ENCODE measurements at regions not wholly inside any gene's neighbourhood (a gene's known extent, or its start where the extent isn't known, plus 50 kb on each side); places are given as distances from the start of the nearest gene placed in this dataset.
A peak's percentile ranks its signal among the peaks of the same experiment; 100 is the strongest.

DNA sequence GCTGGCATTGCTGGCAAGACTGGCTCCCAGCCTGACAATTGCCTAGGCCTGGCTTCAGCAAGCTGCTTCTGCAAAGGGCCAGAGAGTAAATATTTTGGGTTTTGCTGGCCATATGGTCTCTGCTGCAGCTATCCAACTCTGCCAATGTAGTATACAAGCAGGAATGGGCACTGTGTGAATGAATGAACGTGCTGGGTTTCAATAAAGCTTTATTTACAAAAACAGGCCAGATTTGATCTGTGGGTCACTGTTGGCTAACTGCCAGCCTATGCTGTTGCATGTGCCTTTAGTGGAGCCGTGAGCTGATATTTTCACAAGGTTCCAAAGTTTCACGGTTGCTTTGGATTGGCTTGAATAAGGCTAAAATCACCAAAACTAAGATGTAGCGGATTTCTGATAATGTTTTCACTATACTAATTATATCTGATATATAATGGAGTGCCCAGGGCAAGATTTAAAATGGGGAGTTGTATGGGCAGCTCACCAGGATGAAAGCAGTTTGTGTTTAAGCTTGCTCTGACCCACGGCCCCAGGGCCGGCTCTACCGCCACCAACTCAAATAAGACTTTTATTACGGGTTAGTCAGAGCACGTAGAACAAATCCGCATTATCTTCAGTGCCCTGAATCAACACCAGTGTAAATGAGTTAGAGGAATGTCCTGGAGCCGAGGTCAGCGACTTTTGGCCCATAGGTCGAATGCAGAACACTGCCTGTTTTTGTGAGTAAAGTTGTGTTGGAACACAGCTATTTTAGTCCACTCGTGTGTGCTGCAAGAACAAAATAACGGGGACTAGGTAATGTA, 98.6 kb upstream of the DAP start:
- Histone ChIP-seq H3K4me3 (ENCODE audit: low read length) (no peak overlapping the region), H3K4me2 (ENCODE audit: low read length) (no peak overlapping the region), H3K27ac (ENCODE audit: low read length) (no peak overlapping the region), H3K79me2 (ENCODE audit: low read length) (no peaks in the 10 kb centered on the region), H3K9me3 (ENCODE audit: insufficient read depth, low read length) (no peaks in the 10 kb centered on the region), H4K20me1 (ENCODE audit: insufficient read depth, low read length) (no peaks in the 10 kb centered on the region), H3K36me3 (replicated peaks; ENCODE audit: low read depth, low read length) (no peaks in the 10 kb centered on the region), H3K4me1 (ENCODE audit: low read length) (no peaks in the 10 kb centered on the region), H3K9ac (ENCODE audit: low read length) (no peak overlapping the region), H3K27me3 (ENCODE audit: low read depth, low read length) (peaks cover 8% of the 10 kb centered on the region; the same call in 1 of the 2 replicates), H2AFZ (ENCODE audit: low read depth, low read length) (no peak overlapping the region)
- no peak for TF ChIP-seq EZH2phosphoT487 (IDR thresholded peaks at IDR 0.05; ENCODE audit: low read depth)
- TF ChIP-seq, protein P1, sequence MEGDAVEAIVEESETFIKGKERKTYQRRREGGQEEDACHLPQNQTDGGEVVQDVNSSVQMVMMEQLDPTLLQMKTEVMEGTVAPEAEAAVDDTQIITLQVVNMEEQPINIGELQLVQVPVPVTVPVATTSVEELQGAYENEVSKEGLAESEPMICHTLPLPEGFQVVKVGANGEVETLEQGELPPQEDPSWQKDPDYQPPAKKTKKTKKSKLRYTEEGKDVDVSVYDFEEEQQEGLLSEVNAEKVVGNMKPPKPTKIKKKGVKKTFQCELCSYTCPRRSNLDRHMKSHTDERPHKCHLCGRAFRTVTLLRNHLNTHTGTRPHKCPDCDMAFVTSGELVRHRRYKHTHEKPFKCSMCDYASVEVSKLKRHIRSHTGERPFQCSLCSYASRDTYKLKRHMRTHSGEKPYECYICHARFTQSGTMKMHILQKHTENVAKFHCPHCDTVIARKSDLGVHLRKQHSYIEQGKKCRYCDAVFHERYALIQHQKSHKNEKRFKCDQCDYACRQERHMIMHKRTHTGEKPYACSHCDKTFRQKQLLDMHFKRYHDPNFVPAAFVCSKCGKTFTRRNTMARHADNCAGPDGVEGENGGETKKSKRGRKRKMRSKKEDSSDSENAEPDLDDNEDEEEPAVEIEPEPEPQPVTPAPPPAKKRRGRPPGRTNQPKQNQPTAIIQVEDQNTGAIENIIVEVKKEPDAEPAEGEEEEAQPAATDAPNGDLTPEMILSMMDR (IDR thresholded peaks at IDR 0.05; ENCODE audit: low read depth, low read length) = no peak

DNA sequence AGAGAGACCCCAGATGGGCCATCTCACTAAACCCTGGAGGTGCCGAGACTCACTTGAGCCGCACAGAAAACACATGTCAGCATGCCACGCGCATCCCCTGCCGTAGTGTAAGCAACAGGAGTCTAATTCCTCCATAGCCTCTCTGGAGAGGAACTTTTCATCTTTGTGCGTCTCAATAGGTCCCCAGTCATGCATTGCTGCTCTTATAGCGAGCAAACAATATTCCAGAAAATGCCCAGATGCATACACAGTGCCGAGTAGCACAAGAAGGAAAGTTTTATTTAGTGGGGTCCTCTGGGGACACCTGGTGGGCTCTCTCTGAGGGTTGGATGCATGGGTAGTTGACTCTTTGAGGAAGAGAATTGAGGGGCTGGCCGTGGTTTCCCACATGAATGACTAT, 97.9 kb upstream of the DAP start:
- Histone ChIP-seq H3K4me3 (ENCODE audit: low read length) (no peak overlapping the region), H2AFZ (ENCODE audit: low read depth, low read length) (no peak overlapping the region), H3K27ac (ENCODE audit: low read length) (no peak overlapping the region), H4K20me1 (ENCODE audit: insufficient read depth, low read length) (no peaks in the 10 kb centered on the region), H3K79me2 (ENCODE audit: low read length) (no peaks in the 10 kb centered on the region), H3K27me3 (ENCODE audit: low read depth, low read length) (peaks cover 8% of the 10 kb centered on the region; the same call in 1 of the 2 replicates), H3K4me1 (ENCODE audit: low read length) (no peaks in the 10 kb centered on the region), H3K9me3 (ENCODE audit: insufficient read depth, low read length) (no peaks in the 10 kb centered on the region), H3K36me3 (replicated peaks; ENCODE audit: low read depth, low read length) (no peaks in the 10 kb centered on the region), H3K4me2 (ENCODE audit: low read length) (no peak overlapping the region), H3K9ac (ENCODE audit: low read length) (no peak overlapping the region)
- no peak for TF ChIP-seq EZH2phosphoT487 (IDR thresholded peaks at IDR 0.05; ENCODE audit: low read depth)
- TF ChIP-seq, protein P1 (IDR thresholded peaks at IDR 0.05; ENCODE audit: low read depth, low read length) = no peak

DNA sequence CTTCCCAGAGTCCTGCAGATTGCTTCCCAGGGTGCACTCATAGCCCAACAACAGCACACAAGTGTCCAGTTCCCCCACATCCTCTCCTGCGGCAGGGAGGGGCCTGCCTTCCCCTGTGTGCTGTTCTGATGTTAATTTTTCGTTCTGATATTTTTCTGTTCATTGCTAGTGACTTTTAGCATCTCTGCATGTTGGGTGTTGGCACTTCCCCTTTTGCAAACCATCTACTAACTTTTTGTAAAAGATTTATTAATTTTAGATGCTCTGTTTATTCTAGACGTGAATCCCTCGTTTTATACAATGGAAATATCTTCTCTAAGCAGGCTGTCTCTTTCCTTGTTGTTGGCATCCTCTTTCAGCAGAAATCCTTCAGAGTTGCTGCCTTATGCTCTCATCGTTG, 97.3 kb upstream of the DAP start:
- H3K27me3 ChIP-seq (ENCODE audit: low read depth, low read length) = peaks cover 8% of the 10 kb centered on the region; the same call in 1 of the 2 replicates
- H3K4me2 ChIP-seq (ENCODE audit: low read length) = no peak overlapping the region

DNA sequence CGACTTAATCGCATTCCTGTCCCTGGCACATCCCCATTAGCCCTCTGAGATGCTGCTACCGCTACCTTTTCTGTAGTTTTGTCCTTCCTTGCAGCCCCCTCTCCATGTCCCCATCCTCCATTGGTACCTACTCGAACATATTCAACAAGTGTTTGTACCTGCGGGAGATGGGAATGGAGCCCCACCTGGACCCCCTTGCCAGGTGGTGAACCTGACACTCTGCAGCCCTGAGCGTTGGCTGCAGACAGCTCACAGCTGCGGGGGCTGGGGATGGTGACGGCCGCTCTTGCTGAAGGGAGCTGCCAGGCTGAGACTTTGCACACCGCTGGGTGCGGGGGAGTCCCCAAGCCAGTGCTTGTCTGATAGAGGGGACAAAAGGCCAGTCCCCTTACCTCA, 96.3 kb upstream of the DAP start:
- no peaks in the 10 kb centered on the region for H3K4me1 ChIP-seq (ENCODE audit: low read length)
- H3K79me2 ChIP-seq (ENCODE audit: low read length) = no peaks in the 10 kb centered on the region
- no peak overlapping the region for H3K4me3 ChIP-seq (ENCODE audit: low read length)
- TF ChIP-seq, protein P1 (IDR thresholded peaks at IDR 0.05; ENCODE audit: low read depth, low read length) = 0 out of 2 replicates have a peak, but pooled peaks have one; percentile 2
- no peak for TF ChIP-seq EZH2phosphoT487 (IDR thresholded peaks at IDR 0.05; ENCODE audit: low read depth)
- H4K20me1 ChIP-seq (ENCODE audit: insufficient read depth, low read length) = no peaks in the 10 kb centered on the region
- H3K4me2 ChIP-seq (ENCODE audit: low read length) = no peak overlapping the region
- H3K9me3 ChIP-seq (ENCODE audit: insufficient read depth, low read length) = no peaks in the 10 kb centered on the region
- no peak overlapping the region for H3K27ac ChIP-seq (ENCODE audit: low read length)
- H3K36me3 ChIP-seq (replicated peaks; ENCODE audit: low read depth, low read length) = no peaks in the 10 kb centered on the region
- H3K9ac ChIP-seq (ENCODE audit: low read length) = no peak overlapping the region
- peaks cover 7% of the 10 kb centered on the region; the same call in 1 of the 2 replicates for H3K27me3 ChIP-seq (ENCODE audit: low read depth, low read length)
- no peak overlapping the region for H2AFZ ChIP-seq (ENCODE audit: low read depth, low read length)

More for the DNA sequence above, 97.3 kb upstream of the DAP start:
- H3K4me3 ChIP-seq (ENCODE audit: low read length) = no peak overlapping the region
- no peaks in the 10 kb centered on the region for H3K79me2 ChIP-seq (ENCODE audit: low read length)
- H2AFZ ChIP-seq (ENCODE audit: low read depth, low read length) = no peak overlapping the region
- H3K9me3 ChIP-seq (ENCODE audit: insufficient read depth, low read length) = no peaks in the 10 kb centered on the region
- H4K20me1 ChIP-seq (ENCODE audit: insufficient read depth, low read length) = no peaks in the 10 kb centered on the region
- no peak overlapping the region for H3K27ac ChIP-seq (ENCODE audit: low read length)
- H3K9ac ChIP-seq (ENCODE audit: low read length) = no peak overlapping the region
- no peaks in the 10 kb centered on the region for H3K36me3 ChIP-seq (replicated peaks; ENCODE audit: low read depth, low read length)
- no peak for TF ChIP-seq EZH2phosphoT487 (IDR thresholded peaks at IDR 0.05; ENCODE audit: low read depth)
- TF ChIP-seq, protein P1 (IDR thresholded peaks at IDR 0.05; ENCODE audit: low read depth, low read length) = no peak
- no peaks in the 10 kb centered on the region for H3K4me1 ChIP-seq (ENCODE audit: low read length)

All from OCI-LY3 (cell line).